Stimulated activated CD4-positive, alpha-beta T cell treated with anti-CD3 and anti-CD28 coated beads, TNF-alpha, amount 100 ng/mL, for 24 hours (primary cell): ENCODE measurements at regions not wholly inside any gene's neighbourhood (a gene's known extent, or its start where the extent isn't known, plus 50 kb on each side); places are given as distances from the start of the nearest gene placed in this dataset.

Experiments used
- DNase-seq, 3 experiments: peaks; one replicate each; pipeline ENCODE4 v3.0.0-alpha.2; 2020; ENCODE audit warnings: low read depth in 3 of 3

DNA sequence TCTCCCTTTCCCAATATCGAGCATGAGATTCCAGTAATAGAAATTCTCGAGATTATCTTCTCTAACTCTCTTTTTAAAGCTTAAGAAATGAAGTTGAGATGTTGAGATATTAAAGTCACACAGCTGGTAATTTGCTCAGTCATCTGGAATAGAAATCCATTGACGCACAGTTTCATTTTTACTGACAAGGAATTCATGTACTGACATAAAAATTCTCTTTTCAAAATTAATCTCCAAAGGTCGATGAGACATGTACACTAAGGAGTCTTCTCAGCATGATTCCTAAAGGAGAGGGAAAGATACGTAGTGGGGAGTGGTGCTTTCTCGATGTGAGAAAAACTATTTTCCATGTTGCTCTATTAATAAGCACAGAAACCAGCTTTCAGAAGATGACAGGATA lies 1639.5 kb upstream of the MIR17HG start:
- DNase-seq: no peak

DNA sequence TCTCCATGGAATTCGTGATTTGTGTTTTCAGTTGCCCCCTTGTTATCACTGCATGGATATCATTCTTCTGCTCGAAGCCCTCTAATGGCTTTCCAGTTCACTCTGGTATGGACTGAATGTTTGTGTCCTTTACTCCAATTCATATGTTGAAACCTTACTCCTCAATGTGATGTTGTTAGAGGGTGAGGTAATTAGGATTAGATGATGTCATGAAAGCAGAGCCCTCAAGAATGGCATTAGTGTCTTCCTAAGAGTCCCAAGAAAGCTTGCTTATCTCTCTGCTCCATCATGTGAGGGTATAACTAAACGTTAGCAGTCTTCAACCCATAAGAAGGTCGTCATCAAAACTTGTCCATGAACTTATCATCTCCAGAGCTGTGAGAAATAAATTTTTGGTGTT lies 1626.3 kb upstream of the MIR17HG start:
- DNase-seq: no peak

DNA sequence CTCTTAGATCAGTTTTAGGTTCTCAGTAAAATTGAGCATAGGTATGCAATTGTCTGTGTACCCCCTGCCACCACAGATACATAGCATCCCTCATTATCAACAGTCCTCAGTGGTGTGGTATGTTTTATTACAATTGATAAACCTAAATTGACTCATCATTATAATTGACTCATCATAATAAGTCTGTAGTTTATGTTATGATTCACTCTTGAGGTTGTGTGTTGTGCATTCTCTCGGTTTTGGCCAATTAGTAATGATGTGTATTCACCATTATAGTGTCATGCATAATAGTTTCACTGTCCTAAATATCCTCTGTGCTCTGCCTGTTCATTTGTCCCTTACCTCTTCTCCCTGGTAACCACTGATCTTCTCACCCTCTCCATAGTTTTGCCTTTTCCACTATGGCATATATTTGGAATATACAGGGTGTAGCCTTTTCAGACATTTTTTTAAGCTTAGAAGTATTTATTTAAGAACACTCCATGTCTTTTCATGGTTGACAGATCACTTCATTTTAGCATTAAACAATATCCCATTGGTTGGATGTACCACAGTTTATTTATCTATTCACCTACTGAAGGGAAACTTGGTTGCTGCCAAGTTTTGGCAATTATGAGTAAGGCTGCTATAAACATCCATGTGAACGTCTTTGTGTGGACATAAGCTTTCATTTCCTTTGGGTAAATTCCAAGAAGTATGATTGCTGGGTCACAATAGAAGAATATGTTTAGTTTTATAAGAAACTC lies 1620.6 kb upstream of the MIR17HG start:
- DNase-seq: no peak

DNA sequence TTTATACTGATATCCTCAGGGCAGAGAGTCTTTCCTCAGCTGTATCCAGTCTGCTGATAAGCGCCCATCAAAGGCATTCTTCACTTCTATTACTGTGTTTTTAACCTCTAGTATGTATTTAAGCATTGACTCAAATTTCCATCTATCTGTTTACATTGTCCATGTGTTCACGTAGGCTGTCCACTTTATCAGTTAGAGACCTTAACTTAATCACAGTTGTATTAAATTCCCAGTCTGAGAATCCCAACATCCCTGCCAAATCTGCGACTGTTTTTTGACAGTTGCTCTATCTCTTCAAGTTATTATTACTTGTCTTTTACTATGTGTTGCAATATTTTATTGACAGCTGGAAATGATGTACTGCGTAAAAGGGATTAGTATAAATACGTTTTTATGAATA lies 1613.7 kb upstream of the MIR17HG start:
- DNase-seq: no peak

DNA sequence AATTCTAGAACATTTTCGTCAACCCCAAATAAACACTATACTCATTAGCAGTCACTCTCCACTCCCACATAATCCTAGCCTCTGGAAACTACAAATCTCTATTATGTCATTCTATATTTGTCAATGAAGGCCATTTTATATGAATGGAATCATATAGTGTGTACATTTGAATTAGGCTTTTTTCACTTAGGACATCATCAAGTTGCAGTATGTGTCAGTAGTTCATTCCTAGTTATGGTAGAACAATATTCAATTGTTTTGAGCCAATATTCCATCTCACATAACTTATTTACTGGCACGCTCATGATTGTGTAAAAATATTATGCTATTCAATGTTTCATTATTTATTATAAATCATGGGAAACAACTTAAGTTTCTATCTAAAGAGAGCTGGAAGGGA lies 1610.4 kb upstream of the MIR17HG start:
- DNase-seq: no peak

DNA sequence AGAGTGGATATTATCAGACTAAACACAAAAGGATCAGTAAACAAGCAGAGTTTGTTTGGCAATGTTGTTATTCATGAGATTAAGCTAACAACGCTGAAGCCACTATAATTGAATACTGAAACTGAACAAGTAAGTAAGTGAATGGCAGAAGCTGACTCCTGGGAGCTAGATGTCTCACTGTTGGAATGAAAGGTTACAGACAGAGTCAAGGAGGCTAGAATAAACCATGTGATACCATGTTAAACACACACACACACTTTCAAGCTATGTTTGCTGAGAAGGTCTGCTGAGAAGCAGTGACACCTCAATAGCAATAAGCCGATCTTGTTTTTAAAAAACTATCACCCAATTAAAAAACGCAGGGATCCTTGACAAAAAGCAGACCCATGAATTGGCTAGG lies 1609.4 kb upstream of the MIR17HG start:
- DNase-seq: no peak

DNA sequence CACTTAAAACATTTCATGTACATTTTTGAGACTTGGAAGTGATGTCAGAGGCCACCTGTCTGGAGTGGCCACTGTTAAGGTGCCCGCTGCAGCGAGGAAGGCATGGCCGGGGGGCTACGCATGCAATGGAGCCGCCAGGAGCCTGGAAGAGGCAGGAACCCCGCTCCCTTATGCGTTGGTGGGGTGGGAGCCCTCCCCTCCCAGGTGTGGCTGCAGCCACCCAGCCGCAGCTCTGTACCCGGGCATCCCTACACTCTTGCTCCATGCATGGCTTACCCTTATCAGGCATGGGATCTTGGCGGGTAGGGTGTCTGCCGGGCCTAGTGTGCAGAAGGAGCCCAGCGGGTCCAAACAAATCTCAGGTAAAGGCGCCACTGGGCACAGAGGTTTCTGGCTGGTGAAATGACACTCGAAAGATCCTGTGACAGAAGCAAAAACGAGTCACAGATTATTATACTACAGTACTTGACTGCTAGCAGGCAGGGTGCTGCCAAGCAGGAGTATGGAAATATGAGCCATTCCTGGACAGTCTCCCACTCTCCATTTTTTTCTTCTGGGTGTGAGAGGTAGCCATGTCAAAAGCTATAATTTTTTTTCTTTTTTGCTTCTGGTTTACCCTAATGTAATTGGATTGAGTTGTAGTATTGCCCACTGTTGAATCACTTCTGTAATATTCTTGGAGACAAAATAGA lies 1606.3 kb upstream of the MIR17HG start:
- no peak for DNase-seq

DNA sequence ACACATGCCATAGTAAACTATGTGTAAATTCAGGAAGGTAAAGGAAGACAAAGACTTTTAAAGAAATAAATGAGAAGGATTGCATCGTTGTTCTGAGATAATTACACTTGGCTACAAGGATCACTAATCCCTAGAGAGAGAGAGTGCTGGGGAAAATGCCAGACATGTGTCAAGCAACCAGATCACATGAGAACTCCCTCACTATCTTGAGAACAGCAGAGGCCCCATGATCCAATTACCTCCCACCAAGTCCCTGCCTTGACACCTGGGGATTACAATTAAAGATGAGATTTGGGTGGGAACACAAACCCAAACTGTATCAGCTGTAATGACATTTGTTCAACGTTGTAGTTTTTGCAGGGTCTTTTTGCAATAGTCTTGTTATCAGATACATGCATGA lies 1600.9 kb upstream of the MIR17HG start:
- no peak for DNase-seq

DNA sequence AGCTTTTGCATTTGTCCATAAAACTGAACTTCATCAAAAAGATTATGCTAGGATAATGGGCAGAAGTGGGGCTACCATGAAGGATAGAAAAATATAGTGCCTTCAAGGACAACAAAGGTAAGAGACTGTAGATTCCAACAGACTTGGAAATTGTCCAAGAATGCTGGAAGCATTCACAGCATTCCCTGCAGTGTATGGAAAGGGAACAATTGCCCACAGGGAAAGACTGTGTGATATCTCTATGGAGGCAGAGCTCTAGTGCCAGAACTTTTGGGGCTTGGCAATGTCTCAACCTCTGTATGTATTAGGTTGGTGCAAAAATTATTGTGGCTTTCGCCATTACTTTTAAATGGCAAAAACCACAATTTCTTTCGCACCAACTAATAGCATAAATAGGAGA lies 1598.8 kb upstream of the MIR17HG start:
- DNase-seq: no peak

DNA sequence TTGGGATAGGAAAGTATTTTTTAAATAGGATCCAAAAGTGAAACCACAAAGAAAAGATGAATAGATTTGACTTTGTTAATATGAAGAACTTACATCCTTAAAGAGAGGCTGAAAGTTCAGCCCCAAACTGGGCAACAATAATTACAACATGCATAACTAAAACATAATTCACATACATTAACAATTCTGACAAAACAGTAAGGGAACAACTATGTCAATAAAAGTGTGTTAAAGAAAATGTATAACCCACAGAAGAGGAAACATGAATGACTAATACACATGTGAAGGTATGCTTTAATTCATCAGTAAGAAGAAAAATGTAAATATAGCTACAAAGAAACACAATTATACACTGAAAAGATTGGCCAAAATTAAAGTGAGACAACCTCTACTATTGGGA lies 1597.6 kb upstream of the MIR17HG start:
- no peak for DNase-seq

DNA sequence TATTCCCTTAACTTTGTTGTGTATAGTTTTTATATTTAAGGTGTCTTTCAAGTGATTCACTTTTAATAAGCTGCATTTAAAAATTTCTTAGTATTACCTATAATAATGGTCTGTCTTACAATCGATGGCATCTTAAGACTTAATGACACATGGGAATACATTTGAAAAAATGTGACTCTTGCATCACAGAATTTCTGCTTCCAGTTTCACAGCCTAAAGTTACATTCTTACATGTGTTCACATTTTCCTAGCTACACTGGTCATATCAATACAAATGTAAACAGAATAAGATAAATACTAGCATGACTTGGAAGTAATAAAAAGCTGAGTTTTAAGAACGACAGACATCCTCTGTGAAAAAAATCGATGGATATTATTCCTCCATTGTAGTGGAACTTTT lies 1597.1 kb upstream of the MIR17HG start:
- DNase-seq: no peak

DNA sequence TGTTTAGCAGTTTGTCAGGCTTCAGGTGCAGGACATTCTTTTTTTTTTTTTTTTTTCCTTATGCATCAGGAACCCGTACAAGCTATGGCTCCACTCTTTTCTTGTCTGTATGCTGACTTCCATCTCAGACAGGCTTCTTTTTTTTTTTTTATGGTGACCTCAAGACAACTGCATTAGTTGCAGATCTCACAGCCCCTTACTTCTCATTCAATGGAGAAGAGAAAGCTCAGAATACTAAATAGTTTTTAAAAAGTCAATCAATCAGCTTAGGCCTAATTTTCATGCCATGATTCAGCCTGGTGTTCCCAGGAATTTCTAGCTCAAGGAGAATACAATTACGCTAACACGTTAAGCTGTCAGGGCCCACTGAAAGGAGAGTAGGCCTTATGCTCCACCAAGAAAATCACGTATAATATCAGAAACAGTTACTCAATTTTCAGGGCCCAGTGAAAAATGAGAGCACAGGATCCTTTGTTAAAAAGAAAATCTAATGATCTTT lies 1596.0 kb upstream of the MIR17HG start:
- DNase-seq: no peak

DNA sequence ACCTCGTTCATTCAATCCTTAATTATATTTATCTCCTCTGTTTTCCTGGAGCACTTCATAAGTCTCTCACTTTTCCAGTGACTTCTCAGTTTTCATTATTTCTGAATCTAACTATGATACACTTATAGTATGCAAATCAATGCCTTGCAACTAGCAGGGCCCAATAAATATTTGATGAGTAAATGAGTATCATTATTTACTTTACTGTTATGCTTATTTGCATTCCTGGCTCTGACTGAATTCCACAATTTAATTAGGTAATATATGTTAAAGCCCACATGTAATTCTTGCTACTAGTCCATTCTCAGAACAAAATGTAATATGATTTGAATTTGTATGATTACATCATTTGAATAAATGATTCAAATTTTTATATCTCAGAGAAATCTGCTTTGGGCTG lies 1595.1 kb upstream of the MIR17HG start:
- no peak for DNase-seq

DNA sequence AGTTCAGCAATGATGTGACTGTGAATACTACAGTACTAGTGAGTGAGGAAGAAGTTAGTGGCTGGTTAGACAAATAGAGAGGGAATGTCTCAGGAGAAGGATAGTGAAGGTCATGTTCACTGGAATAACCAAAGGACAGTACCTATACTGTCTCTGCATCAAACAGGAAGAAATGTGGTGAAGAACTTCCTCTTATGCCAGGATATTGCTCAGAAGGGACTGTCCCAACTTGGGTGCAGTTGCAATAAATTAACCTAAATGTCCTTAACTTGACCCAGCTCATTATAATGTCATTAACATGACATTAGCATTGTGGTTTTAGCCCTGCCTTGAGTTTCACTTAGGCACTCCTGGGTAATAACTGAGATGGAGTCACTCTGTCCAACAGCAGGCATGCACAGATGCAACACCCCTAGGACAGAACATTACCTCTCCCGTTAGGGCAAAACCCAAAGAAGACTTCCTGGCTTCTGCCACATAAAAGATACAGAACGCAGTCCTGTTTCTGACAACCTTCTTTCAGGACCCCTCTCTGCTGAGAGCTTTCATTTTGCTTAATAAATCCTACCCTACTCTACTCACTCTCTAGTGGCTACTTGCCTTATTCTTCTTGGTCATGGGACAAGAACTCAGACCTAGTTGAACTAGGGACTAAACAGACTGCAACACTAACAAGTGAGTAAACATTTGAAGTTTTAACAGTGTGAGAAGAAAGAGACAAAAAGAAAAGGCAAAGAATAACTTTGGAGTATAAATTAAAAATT lies 1591.6 kb upstream of the MIR17HG start:
- no peak for DNase-seq

DNA sequence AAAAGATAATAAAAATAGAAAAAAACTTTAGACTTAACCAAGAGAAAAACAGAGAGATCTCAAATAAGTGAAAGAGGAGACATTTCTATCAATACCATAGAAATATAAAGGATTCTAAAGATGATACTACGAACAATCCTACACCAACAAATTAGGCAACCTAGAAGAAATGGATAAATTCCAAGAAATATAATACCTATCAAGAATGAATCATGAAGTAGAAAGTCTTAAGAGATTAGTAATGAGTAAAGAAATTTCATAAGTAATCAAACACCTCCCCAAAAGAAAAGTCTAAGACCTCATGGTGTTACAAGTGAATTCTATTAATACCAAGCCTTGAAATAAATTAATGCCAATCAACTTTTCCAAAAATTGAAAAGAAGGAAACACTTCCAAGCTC lies 1584.5 kb upstream of the MIR17HG start:
- no peak for DNase-seq

DNA sequence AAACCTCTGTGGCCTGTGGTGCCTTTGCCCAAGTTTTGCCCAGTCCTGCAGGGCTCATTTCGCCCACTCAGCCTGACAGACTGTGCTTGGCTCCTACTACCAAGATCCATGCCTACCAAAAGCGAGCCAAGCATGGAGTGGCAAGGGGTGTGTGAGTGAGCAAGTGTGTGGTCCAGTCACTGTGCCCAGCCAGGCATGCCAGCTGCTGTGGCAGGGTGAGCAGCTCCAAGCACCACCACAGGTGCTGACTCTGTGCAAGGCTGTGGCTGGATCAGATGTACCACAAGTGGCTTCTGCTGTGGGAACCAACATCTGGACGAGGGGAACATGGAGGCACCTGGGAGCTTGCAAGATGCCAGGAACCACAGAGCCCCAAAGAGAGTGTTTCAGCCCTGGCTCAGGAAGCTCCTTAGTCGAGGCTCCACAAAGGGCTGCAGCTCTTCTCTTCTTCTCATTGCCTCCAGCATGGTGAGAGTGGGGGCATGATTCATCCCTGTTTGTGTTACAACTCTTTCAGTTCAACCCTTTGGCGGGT lies 1564.2 kb upstream of the MIR17HG start:
- no peak for DNase-seq

DNA sequence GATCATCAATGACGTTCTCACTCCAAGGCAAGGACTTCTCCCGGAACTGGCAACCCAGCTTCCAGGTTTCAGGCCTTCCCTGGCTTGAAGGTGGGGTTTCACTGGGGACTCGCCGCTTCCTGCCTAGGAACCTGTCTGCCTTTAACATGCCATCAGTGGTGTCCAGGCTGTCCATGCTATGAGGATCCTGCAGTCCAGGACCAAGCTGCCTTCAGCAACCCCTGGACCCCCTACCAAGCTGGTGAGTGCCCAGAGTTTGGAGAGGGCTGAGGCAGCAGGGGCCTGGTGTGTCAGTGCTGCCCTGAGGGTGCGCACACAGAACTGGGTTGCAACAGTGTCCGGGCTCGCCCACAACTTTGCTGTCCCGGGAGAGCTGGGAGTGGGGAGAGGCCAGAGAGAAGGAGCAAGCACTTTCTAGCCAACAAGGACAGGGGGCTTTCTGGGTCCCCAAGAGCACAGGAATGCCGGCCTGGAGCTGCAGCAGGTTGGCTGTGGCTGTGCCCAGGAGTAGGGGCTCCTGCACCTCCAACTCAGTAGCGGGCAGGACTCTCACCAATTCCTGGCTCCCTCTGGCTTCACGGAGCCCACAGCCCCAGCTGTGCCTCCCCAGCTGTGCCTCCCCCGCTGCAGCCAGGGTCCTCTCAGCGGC lies 1563.2 kb upstream of the MIR17HG start:
- DNase-seq: no peak

DNA sequence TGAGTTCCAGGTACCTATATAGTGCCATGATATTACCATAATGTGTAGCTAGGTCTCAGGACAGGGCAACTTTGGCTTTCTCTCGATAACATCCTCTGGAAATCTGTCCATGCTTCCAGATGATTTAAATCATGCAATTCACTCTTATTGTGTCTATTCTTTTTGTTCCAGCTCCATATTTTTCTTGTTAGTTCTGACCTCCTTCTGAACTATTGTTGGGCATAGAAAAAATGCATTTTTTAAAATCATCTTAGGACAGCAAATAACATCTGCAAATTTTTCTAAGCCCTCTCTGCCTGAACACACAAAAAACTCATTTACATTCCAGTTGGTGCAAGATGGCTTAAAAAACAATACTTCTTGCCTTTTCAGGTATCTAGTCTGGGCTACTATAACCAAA lies 1561.0 kb upstream of the MIR17HG start:
- no peak for DNase-seq

DNA sequence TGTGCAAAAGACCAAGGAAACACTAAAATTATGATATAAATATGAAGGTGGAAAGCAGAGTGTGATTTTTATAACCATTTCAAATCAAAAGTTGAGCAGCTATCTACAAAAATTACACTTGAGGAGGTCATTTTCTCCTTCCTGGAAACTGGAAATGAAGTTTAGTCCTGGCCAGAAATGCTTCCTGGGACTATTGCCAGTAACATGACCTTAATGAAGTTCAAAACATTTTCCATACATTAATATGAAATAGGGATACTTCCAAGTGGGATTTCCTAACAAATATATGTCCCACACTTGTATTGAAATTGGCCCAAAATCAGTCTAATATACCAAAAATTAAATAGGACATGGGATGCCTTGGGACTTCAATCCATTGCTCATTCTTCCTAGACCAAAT lies 1556.8 kb upstream of the MIR17HG start:
- DNase-seq: no peak

DNA sequence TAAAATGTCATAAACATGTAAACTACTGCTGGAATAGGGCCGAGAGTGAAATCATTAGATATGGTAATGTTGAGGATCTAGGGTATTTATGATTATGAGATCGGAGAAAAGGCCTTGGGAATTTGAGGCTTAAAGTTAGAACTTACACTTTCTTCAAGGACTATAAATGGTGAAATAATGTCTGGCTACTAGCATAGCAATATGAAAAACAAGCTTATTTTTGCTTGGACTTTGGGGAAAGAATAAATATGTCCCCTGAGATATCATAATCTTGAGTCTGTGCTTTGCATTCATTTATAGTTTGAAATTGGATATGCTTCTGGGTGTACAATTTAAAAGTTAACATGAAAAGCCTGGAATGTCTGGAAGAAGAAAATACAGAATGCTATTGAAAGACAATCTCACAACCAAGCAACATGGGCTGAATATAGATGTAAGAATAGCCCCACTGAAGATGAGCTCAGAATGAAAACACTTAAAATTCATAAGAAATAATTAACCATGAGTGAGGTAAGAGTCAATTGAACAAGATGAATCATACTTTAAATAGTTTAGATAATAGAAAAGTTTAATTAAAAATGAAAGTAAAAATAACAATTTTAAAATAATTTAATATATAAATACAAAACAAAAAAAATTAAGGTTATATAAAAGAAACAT lies 1555.4 kb upstream of the MIR17HG start:
- DNase-seq: no peak

DNA sequence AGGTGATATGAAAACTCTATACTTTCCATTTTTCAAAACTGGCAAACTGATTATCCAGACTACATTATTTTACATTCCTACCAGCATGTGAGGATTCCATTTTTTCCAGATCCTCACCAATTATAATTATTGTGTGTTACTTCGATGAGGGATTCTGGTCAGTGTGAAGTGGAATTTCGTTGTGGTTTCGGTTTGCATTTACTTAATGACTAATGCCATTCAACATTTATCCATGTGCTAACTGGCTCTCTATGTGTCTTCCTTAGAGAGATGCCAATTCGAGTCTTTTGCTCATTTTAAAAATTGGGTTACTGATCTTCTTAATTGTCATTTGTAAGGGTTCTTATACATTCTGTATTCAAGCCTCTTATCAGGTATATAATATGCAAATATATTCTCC lies 1551.3 kb upstream of the MIR17HG start:
- no peak for DNase-seq
